GM23338 (cell line): ENCODE measurements at regions not wholly inside any gene's neighbourhood (a gene's known extent, or its start where the extent isn't known, plus 50 kb on each side); places are given as distances from the start of the nearest gene placed in this dataset.

Experiments
- CREB1 ChIP-seq: fragments of 250-450 bp; sonication (Bioruptor Pico); IDR thresholded peaks from 2 replicates; pipeline ENCODE4 v1.5.0; 2020; ENCODE audit warnings: low read depth, mild to moderate bottlenecking, moderate library complexity
- EZH2 ChIP-seq: fragments of 200-600 bp; sonication (generic); IDR thresholded peaks from one replicate; pipeline ENCODE4 v1.8.0; 2017; ENCODE audit warnings: antibody characterized with exemption, mild to moderate bottlenecking, low read depth; ENCODE audit not compliant: unreplicated experiment
- EZH2phosphoT487 ChIP-seq: fragments of 200-600 bp; sonication (generic); IDR thresholded peaks from one replicate; pipeline ENCODE4 v1.8.1; 2018; ENCODE audit warnings: antibody characterized with exemption; ENCODE audit not compliant: unreplicated experiment
- POLR2AphosphoS5 ChIP-seq: IDR thresholded peaks from 2 replicates; pipeline ENCODE4 v1.6.1; 2016; ENCODE audit warnings: antibody characterized with exemption, low read depth
- ZNF114 ChIP-seq: fragments of 250-450 bp; sonication (Bioruptor Pico); IDR thresholded peaks from 2 replicates; pipeline ENCODE4 v1.5.0; 2020; ENCODE audit warnings: mild to moderate bottlenecking, moderate library complexity
- ZNF331 ChIP-seq: fragments of 250-450 bp; sonication (Bioruptor Pico); IDR thresholded peaks from 2 replicates; pipeline ENCODE4 v1.5.0; 2020; ENCODE audit warnings: low read depth, mild to moderate bottlenecking, moderate library complexity
- TF ChIP-seq, protein P1 (sequence below), 2 experiments: fragments of 200-600 bp in 1 of 2; sonication (generic) in 1 of 2; conservative IDR thresholded peaks; 2 replicates each; pipeline versions ENCODE4 v1.5.1 to v1.6.1; 2016 to 2017; ENCODE audit warnings: antibody characterized with exemption in 2 of 2, low read depth in 2 of 2, mild to moderate bottlenecking in 2 of 2, moderate library complexity in 1 of 2
- TF ChIP-seq, protein P2 (sequence below): fragments of 250-450 bp; sonication (Bioruptor Pico); IDR thresholded peaks from 2 replicates; pipeline ENCODE4 v1.5.0; 2020; ENCODE audit warnings: mild to moderate bottlenecking, moderate library complexity
- TF ChIP-seq, protein P3 (sequence below): IDR thresholded peaks from one replicate; pipeline ENCODE4 v1.6.1; 2018; ENCODE audit warnings: antibody characterized with exemption; ENCODE audit not compliant: unreplicated experiment
- TF ChIP-seq, protein P4 (sequence below): IDR thresholded peaks from 2 replicates; pipeline ENCODE4 v1.6.1; 2016; ENCODE audit warnings: antibody characterized with exemption

DNA sequence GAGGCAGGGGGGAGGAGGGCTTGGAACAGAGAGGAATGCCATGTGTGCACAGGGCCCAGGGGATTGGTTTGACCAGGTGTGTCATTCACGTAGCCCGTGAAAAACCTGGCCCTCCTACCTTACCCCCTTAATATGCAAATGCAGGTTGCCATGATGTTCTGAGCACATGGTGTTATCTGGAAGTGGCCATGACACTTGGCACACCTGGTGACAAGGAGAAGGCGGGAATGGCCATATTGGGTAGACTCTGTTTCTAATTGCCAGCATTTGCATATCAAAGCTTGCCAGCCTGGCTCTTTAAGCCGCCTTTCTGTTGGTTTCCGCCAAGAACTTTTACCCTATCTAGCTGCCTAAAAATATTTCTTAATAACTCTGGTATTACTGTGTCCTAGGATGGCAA, 202.1 kb upstream of the DPH6 start:
- TF ChIP-seq, protein P1, sequence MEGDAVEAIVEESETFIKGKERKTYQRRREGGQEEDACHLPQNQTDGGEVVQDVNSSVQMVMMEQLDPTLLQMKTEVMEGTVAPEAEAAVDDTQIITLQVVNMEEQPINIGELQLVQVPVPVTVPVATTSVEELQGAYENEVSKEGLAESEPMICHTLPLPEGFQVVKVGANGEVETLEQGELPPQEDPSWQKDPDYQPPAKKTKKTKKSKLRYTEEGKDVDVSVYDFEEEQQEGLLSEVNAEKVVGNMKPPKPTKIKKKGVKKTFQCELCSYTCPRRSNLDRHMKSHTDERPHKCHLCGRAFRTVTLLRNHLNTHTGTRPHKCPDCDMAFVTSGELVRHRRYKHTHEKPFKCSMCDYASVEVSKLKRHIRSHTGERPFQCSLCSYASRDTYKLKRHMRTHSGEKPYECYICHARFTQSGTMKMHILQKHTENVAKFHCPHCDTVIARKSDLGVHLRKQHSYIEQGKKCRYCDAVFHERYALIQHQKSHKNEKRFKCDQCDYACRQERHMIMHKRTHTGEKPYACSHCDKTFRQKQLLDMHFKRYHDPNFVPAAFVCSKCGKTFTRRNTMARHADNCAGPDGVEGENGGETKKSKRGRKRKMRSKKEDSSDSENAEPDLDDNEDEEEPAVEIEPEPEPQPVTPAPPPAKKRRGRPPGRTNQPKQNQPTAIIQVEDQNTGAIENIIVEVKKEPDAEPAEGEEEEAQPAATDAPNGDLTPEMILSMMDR (conservative IDR thresholded peaks at IDR 0.05; ENCODE audit: low read depth in 2 of 2), result no peak
- TF ChIP-seq POLR2AphosphoS5, result no peak
- no peak for TF ChIP-seq EZH2phosphoT487
- TF ChIP-seq, protein P2, sequence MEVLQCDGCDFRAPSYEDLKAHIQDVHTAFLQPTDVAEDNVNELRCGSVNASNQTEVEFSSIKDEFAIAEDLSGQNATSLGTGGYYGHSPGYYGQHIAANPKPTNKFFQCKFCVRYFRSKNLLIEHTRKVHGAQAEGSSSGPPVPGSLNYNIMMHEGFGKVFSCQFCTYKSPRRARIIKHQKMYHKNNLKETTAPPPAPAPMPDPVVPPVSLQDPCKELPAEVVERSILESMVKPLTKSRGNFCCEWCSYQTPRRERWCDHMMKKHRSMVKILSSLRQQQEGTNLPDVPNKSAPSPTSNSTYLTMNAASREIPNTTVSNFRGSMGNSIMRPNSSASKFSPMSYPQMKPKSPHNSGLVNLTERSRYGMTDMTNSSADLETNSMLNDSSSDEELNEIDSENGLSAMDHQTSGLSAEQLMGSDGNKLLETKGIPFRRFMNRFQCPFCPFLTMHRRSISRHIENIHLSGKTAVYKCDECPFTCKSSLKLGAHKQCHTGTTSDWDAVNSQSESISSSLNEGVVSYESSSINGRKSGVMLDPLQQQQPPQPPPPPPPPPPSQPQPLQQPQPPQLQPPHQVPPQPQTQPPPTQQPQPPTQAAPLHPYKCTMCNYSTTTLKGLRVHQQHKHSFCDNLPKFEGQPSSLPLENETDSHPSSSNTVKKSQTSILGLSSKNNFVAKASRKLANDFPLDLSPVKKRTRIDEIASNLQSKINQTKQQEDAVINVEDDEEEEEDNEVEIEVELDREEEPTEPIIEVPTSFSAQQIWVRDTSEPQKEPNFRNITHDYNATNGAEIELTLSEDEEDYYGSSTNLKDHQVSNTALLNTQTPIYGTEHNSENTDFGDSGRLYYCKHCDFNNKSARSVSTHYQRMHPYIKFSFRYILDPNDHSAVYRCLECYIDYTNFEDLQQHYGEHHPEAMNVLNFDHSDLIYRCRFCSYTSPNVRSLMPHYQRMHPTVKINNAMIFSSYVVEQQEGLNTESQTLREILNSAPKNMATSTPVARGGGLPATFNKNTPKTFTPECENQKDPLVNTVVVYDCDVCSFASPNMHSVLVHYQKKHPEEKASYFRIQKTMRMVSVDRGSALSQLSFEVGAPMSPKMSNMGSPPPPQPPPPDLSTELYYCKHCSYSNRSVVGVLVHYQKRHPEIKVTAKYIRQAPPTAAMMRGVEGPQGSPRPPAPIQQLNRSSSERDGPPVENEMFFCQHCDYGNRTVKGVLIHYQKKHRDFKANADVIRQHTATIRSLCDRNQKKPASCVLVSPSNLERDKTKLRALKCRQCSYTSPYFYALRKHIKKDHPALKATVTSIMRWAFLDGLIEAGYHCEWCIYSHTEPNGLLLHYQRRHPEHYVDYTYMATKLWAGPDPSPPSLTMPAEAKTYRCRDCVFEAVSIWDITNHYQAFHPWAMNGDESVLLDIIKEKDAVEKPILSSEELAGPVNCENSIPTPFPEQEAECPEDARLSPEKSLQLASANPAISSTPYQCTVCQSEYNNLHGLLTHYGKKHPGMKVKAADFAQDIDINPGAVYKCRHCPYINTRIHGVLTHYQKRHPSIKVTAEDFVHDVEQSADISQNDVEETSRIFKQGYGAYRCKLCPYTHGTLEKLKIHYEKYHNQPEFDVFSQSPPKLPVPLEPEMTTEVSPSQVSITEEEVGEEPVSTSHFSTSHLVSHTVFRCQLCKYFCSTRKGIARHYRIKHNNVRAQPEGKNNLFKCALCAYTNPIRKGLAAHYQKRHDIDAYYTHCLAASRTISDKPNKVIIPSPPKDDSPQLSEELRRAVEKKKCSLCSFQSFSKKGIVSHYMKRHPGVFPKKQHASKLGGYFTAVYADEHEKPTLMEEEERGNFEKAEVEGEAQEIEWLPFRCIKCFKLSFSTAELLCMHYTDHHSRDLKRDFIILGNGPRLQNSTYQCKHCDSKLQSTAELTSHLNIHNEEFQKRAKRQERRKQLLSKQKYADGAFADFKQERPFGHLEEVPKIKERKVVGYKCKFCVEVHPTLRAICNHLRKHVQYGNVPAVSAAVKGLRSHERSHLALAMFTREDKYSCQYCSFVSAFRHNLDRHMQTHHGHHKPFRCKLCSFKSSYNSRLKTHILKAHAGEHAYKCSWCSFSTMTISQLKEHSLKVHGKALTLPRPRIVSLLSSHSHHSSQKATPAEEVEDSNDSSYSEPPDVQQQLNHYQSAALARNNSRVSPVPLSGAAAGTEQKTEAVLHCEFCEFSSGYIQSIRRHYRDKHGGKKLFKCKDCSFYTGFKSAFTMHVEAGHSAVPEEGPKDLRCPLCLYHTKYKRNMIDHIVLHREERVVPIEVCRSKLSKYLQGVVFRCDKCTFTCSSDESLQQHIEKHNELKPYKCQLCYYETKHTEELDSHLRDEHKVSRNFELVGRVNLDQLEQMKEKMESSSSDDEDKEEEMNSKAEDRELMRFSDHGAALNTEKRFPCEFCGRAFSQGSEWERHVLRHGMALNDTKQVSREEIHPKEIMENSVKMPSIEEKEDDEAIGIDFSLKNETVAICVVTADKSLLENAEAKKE (CRISPR knock-in tag), result no peak
- TF ChIP-seq, protein P3, sequence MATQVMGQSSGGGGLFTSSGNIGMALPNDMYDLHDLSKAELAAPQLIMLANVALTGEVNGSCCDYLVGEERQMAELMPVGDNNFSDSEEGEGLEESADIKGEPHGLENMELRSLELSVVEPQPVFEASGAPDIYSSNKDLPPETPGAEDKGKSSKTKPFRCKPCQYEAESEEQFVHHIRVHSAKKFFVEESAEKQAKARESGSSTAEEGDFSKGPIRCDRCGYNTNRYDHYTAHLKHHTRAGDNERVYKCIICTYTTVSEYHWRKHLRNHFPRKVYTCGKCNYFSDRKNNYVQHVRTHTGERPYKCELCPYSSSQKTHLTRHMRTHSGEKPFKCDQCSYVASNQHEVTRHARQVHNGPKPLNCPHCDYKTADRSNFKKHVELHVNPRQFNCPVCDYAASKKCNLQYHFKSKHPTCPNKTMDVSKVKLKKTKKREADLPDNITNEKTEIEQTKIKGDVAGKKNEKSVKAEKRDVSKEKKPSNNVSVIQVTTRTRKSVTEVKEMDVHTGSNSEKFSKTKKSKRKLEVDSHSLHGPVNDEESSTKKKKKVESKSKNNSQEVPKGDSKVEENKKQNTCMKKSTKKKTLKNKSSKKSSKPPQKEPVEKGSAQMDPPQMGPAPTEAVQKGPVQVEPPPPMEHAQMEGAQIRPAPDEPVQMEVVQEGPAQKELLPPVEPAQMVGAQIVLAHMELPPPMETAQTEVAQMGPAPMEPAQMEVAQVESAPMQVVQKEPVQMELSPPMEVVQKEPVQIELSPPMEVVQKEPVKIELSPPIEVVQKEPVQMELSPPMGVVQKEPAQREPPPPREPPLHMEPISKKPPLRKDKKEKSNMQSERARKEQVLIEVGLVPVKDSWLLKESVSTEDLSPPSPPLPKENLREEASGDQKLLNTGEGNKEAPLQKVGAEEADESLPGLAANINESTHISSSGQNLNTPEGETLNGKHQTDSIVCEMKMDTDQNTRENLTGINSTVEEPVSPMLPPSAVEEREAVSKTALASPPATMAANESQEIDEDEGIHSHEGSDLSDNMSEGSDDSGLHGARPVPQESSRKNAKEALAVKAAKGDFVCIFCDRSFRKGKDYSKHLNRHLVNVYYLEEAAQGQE, result no peak
- TF ChIP-seq CREB1 (CRISPR knock-in tag), result no peak
- TF ChIP-seq, protein P4, sequence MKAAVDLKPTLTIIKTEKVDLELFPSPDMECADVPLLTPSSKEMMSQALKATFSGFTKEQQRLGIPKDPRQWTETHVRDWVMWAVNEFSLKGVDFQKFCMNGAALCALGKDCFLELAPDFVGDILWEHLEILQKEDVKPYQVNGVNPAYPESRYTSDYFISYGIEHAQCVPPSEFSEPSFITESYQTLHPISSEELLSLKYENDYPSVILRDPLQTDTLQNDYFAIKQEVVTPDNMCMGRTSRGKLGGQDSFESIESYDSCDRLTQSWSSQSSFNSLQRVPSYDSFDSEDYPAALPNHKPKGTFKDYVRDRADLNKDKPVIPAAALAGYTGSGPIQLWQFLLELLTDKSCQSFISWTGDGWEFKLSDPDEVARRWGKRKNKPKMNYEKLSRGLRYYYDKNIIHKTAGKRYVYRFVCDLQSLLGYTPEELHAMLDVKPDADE, result no peak
- no peak for TF ChIP-seq EZH2
- no peak for TF ChIP-seq ZNF331 (CRISPR knock-in tag)
- TF ChIP-seq ZNF114 (CRISPR knock-in tag), result no peak
